ENCODE measurements at regions not wholly inside any gene's neighbourhood (a gene's known extent, or its start where the extent isn't known, plus 50 kb on each side); places are given as distances from the start of the nearest gene placed in this dataset.
"Not testable (repeated sequence)": the region's sequence is repeated elsewhere in the genome, so short reads cannot be mapped to it uniquely, and the experiment has no call there.

GRCh38 chr3:90197383-90197782, 1090.0 kb downstream of the EPHA3 start:
- not testable (repeated sequence) for DNase-seq (ENCODE audit: low spot score)

GRCh38 chr3:90202931-90203330, 1095.5 kb downstream of the EPHA3 start:
- not testable (repeated sequence) for DNase-seq (ENCODE audit: low spot score)

- not testable (repeated sequence) for DNase-seq (ENCODE audit: low spot score)
Measured at GRCh38 chr3:90206482-90206881, 1099.1 kb downstream of the EPHA3 start.

- DNase-seq (ENCODE audit: low spot score): not testable (repeated sequence)
Measured at GRCh38 chr3:90207353-90208097, 1100.1 kb downstream of the EPHA3 start.

- DNase-seq (ENCODE audit: low spot score): no peak
Measured at GRCh38 chr3:90221900-90222299, 1114.5 kb downstream of the EPHA3 start.

GRCh38 chr3:90241481-90241880, 1134.1 kb downstream of the EPHA3 start:
- no peak for DNase-seq (ENCODE audit: low spot score)

GRCh38 chr3:90253131-90253530, 1145.7 kb downstream of the EPHA3 start:
- no peak for DNase-seq (ENCODE audit: low spot score)

GRCh38 chr3:90261481-90262433, 1154.3 kb downstream of the EPHA3 start:
- DNase-seq (ENCODE audit: low spot score): no peak

All from H4 (cell line).